GM12878 (cell line): ENCODE measurements at regions not wholly inside any gene's neighbourhood (a gene's known extent, or its start where the extent isn't known, plus 50 kb on each side); places are given as distances from the start of the nearest gene placed in this dataset.

ENCODE experiments used
- ATAC-seq: fragments of 200-7000 bp; cut with Tn5 transposase; 3 replicates; pipeline ENCODE4 v1.9.1; 2020; ENCODE audit warnings: mild to moderate bottlenecking, moderate library complexity
- BruUV-seq: library from RNA; stranded (reverse); fragments of 400-500 nt; replicated peaks from 2 replicates; lab custom pipeline; 2021; lab: Mats Ljungman, UMichigan
- CTCF ChIA-PET: fragments of 300-600 bp; sonication (Branson Sonifier 250); formaldehyde crosslinking; extraction: SDS; loops from one replicate; lab custom pipeline; 2021; ENCODE audit warnings: inconsistent platforms; lab: Yijun Ruan, JAX
- POLR2A ChIA-PET: fragments of 350-600 bp; formaldehyde crosslinking; extraction: SDS; loops from one replicate; lab custom pipeline; 2021; ENCODE audit warnings: inconsistent platforms; lab: Charles Lee
- RAD21 ChIA-PET: fragments of 300-600 bp; sonication (Branson Sonifier 250); formaldehyde crosslinking; loops from one replicate; lab custom pipeline; 2023; ENCODE audit warnings: antibody characterized with exemption; ENCODE audit not compliant: unreplicated experiment; lab: Charles Lee
- SMC1A ChIA-PET: fragments of 300-600 bp; sonication (Branson Sonifier 250); formaldehyde crosslinking; loops from one replicate; lab custom pipeline; 2023; ENCODE audit not compliant: unreplicated experiment, uncharacterized antibody; lab: Charles Lee
- DNase-seq: peaks from one replicate; pipeline ENCODE4 v3.0.0-alpha.2; 2011; ENCODE audit warnings: low read depth, low spot score
- FAIRE-seq: peaks from 3 replicates; lab custom pipeline; 2011; peaks lifted over from hg19 to GRCh38; lab: Jason Lieb, UNC
- H2AFZ ChIP-seq: 2 replicates; pipeline ENCODE4 v1.6.0; 2011; ENCODE audit warnings: low read depth, low read length, control low read depth; ENCODE audit not compliant: control insufficient read depth
- H3K27ac ChIP-seq: 2 replicates; pipeline ENCODE4 v1.5.1; 2011; ENCODE audit warnings: control low read depth; ENCODE audit not compliant: control insufficient read depth, insufficient read depth
- H3K27me3 ChIP-seq, 2 experiments: replicated peaks in 1 of 2; 2 replicates each; pipeline versions ENCODE4 v1.6.0 to v1.6.1; 2011; ENCODE audit warnings: low read length in 1 of 2; ENCODE audit not compliant: control insufficient read depth in 2 of 2, insufficient read depth in 2 of 2
- H3K36me3 ChIP-seq, 2 experiments: 2 replicates each; pipeline ENCODE4 v1.5.1; 2011; ENCODE audit warnings: low read length in 1 of 2; ENCODE audit not compliant: control insufficient read depth in 2 of 2, insufficient read depth in 2 of 2
- H3K4me1 ChIP-seq: 2 replicates; pipeline ENCODE4 v1.6.1; 2011; ENCODE audit warnings: mild to moderate bottlenecking, low read length, moderate library complexity, mixed read lengths; ENCODE audit not compliant: control insufficient read depth, insufficient read depth
- H3K4me2 ChIP-seq: 2 replicates; pipeline ENCODE4 v1.6.0; 2011; ENCODE audit warnings: control low read depth; ENCODE audit not compliant: control insufficient read depth, insufficient read depth
- H3K4me3 ChIP-seq: fragments of 200-600 bp; sonication (generic); 2 replicates; pipeline ENCODE4 v1.5.1; 2016
- H3K79me2 ChIP-seq: 2 replicates; pipeline ENCODE4 v1.6.0; 2011; ENCODE audit warnings: low read length; ENCODE audit not compliant: control insufficient read depth, insufficient read depth
- H3K9ac ChIP-seq: 2 replicates; pipeline ENCODE4 v1.8.0; 2011; ENCODE audit warnings: low read length, control low read depth, mixed read lengths; ENCODE audit not compliant: control insufficient read depth, insufficient read depth
- H3K9me3 ChIP-seq: replicated peaks from 3 replicates; pipeline ENCODE4 v1.5.1; 2011; ENCODE audit warnings: mild to moderate bottlenecking, low read length; ENCODE audit not compliant: control insufficient read depth, insufficient read depth
- H4K20me1 ChIP-seq: 2 replicates; pipeline ENCODE4 v1.6.0; 2011; ENCODE audit not compliant: control insufficient read depth, insufficient read depth
- BHLHE40 ChIP-seq, 2 experiments: fragments of 450-650 bp in 1 of 2; IDR thresholded peaks; 2 replicates each; pipeline ENCODE4 v1.6.1; 2011 to 2017; ENCODE audit warnings: low read depth in 2 of 2, borderline replicate concordance in 1 of 2, improper control_type of control experiment in 1 of 2, low read length in 1 of 2, mild to moderate bottlenecking in 1 of 2
- CHD1 ChIP-seq: IDR thresholded peaks from 2 replicates; pipeline ENCODE4 v1.6.1; 2012; ENCODE audit warnings: low read depth, low read length, improper control_type of control experiment
- FOXK2 ChIP-seq: fragments of 450-650 bp; IDR thresholded peaks from 2 replicates; pipeline ENCODE4 v1.6.1; 2017; ENCODE audit warnings: mild to moderate bottlenecking, moderate library complexity
- HDAC6 ChIP-seq: fragments of 200-600 bp; sonication (generic); IDR thresholded peaks from one replicate; pipeline ENCODE4 v1.8.0; 2017; ENCODE audit warnings: antibody characterized with exemption; ENCODE audit not compliant: unreplicated experiment
- PBX3 ChIP-seq: IDR thresholded peaks from 2 replicates; pipeline ENCODE4 v1.6.1; 2011; ENCODE audit warnings: mild to moderate bottlenecking, low read depth, low read length, moderate library complexity; ENCODE audit not compliant: insufficient replicate concordance
- POLR2AphosphoS5 ChIP-seq: IDR thresholded peaks from 2 replicates; pipeline ENCODE4 v1.6.1; 2011; ENCODE audit warnings: mild to moderate bottlenecking, low read length, inconsistent platforms
- RAD51 ChIP-seq: fragments of 450-650 bp; IDR thresholded peaks from 2 replicates; pipeline ENCODE4 v1.6.1; 2016; ENCODE audit warnings: moderate library complexity, mild to moderate bottlenecking, inconsistent platforms
- STAT1 ChIP-seq: fragments of 450-650 bp; conservative IDR thresholded peaks from 2 replicates; pipeline ENCODE4 v1.6.1; 2014; ENCODE audit warnings: antibody characterized with exemption, mild to moderate bottlenecking
- TCF12 ChIP-seq: IDR thresholded peaks from 2 replicates; pipeline ENCODE4 v1.6.1; 2011; ENCODE audit warnings: low read depth, mild to moderate bottlenecking, low read length
- ZNF384 ChIP-seq: IDR thresholded peaks from 2 replicates; pipeline ENCODE4 v1.6.1; 2012; ENCODE audit warnings: low read depth, mild to moderate bottlenecking, low read length, improper control_type of control experiment, borderline replicate concordance
- ZNF687 ChIP-seq: fragments of 450-650 bp; IDR thresholded peaks from 2 replicates; pipeline ENCODE4 v1.6.1; 2017; ENCODE audit warnings: mild to moderate bottlenecking, moderate library complexity
- ZSCAN29 ChIP-seq: fragments of 450-650 bp; IDR thresholded peaks from 2 replicates; pipeline ENCODE4 v1.6.1; 2017; ENCODE audit warnings: mild to moderate bottlenecking, moderate library complexity
- WGBS: methylation state at CpG from one replicate; pipeline ENCODE4 v1.1.6; 2016; ENCODE audit warnings: low lambda C conversion rate; ENCODE audit not compliant: insufficient replicate concordance, insufficient coverage; ENCODE audit errors: missing lambda C conversion rate; 5-methylcytosine and 5-hydroxymethylcytosine counted together
- in situ Hi-C: fragments of 300-500 bp; cut with MboI; formaldehyde crosslinking; loops from 9 replicates; pipeline ENCODE4 v1.14.3; 2018; ENCODE audit warnings: mixed read lengths
- intact Hi-C: fragments of 100-400 bp; cut with micrococcal nuclease; formaldehyde crosslinking; loops from one replicate; pipeline ENCODE4 v1.14.2; 2022; ENCODE audit not compliant: unreplicated experiment

- TF ChIP-seq ZNF687 (no peak), FOXK2 (no peak), PBX3 (no peak)
Observed at GRCh38 chr2:7375901-7376300, 458.7 kb downstream of the RNF144A start (continued).

GRCh38 chr2:7377916-7378569, 460.8 kb downstream of the RNF144A start:
- Histone ChIP-seq H2AFZ (no peak overlapping the region), H3K9me3 (no peaks in the 10 kb centered on the region), H3K4me3 (no peak overlapping the region), H3K4me1 (no peaks in the 10 kb centered on the region), H3K27ac (no peak overlapping the region), H4K20me1 (no peaks in the 10 kb centered on the region), H3K4me2 (no peak overlapping the region), H3K79me2 (no peaks in the 10 kb centered on the region), H3K36me3 (no peaks in the 10 kb centered on the region), H3K27me3 (no peaks in the 10 kb centered on the region), H3K9ac (no peak overlapping the region)
- ATAC-seq (peak; percentile 60), FAIRE-seq (no peak), DNase-seq (no peak)
- BruUV-seq = no TSS peak
- CTCF ChIA-PET = no interaction called here
- intact Hi-C loops = no loop called here
- RAD21 ChIA-PET = no interaction called here
- SMC1A ChIA-PET = interaction anchor here (0.8 kb wide), 1 partner anchor 18 kb away, joined by 3 read pairs; no protein-coding TSS in a partner anchor
- POLR2A ChIA-PET = interaction anchor here (0.6 kb wide), 1 partner anchor 1874 kb away, joined by 4 read pairs; no protein-coding TSS in a partner anchor
- 12% methylated on average over 12 of the region's 12 CpGs for WGBS
- in situ Hi-C loops = no loop called here
- TF ChIP-seq ZSCAN29 (no peak), TCF12 (no peak), POLR2AphosphoS5 (no peak), HDAC6 (no peak), CHD1 (no peak), ZNF384 (no peak), RAD51 (no peak), STAT1 (no peak), BHLHE40 (IDR thresholded peaks at IDR 0.05; ENCODE audit: borderline replicate concordance in 1 of 2, low read depth in 2 of 2, low read length in 1 of 2) (no peak)
